Lung (tissue), 11 donors: ENCODE measurements at regions not wholly inside any gene's neighbourhood (a gene's known extent, or its start where the extent isn't known, plus 50 kb on each side); places are given as distances from the start of the nearest gene placed in this dataset.

Source experiments
- ATAC-seq: fragments of 200-7000 bp; cut with Tn5 transposase; one replicate; pipeline ENCODE4 v1.9.1; 2020; ENCODE audit warnings: moderate number of reproducible peaks; ENCODE audit not compliant: insufficient read depth, low FRiP score
- DNase-seq, 3 donors: peaks; one replicate each; pipeline ENCODE4 v3.0.0-alpha.2; 2013 to 2017
- H3K27ac ChIP-seq, 2 donors: one replicate each; pipeline ENCODE4 v1.5.1; 2013; ENCODE audit warnings: mild to moderate bottlenecking in 2 of 2, moderate library complexity in 2 of 2, control low read depth in 1 of 2, inconsistent platforms in 1 of 2, low read depth in 1 of 2, low read length in 1 of 2
- H3K27me3 ChIP-seq, 3 donors: one replicate each; pipeline ENCODE4 v1.5.1; 2013; ENCODE audit warnings: low read length in 2 of 3; ENCODE audit not compliant: control insufficient read depth in 3 of 3, insufficient read depth in 3 of 3
- H3K36me3 ChIP-seq, 4 donors: one replicate each; pipeline ENCODE4 v1.5.1; 2013; ENCODE audit warnings: low read length in 4 of 4, mild to moderate bottlenecking in 1 of 4, moderate library complexity in 1 of 4; ENCODE audit not compliant: control insufficient read depth in 4 of 4, insufficient read depth in 4 of 4
- H3K4me1 ChIP-seq, 5 donors: one replicate each; pipeline ENCODE4 v1.5.1; 2013; ENCODE audit warnings: low read length in 5 of 5, mild to moderate bottlenecking in 2 of 5, moderate library complexity in 1 of 5; ENCODE audit not compliant: control insufficient read depth in 5 of 5, insufficient read depth in 5 of 5
- H3K4me3 ChIP-seq: one replicate; pipeline ENCODE4 v1.5.1; 2013; ENCODE audit warnings: mild to moderate bottlenecking, control low read depth, moderate library complexity
- H3K9ac ChIP-seq, 2 donors: one replicate each; pipeline ENCODE4 v1.5.1; 2013; ENCODE audit warnings: low read length in 2 of 2, control low read depth in 1 of 2; ENCODE audit not compliant: insufficient read depth in 1 of 2
- H3K9me3 ChIP-seq, 4 donors: one replicate each; pipeline ENCODE4 v1.5.1; 2013; ENCODE audit warnings: low read length in 3 of 4, mild to moderate bottlenecking in 1 of 4, moderate library complexity in 1 of 4; ENCODE audit not compliant: control insufficient read depth in 4 of 4, insufficient read depth in 3 of 4
- WGBS, 2 donors: extraction: QIAGEN DNeasy Blood & Tissue Kit; methylation state at CpG; one replicate each; pipeline ENCODE4 v1.1.7; 2013; 5-methylcytosine and 5-hydroxymethylcytosine counted together
- TF ChIP-seq, protein P1 (sequence below): IDR thresholded peaks from 2 replicates; pipeline ENCODE4 v1.5.1; 2012; ENCODE audit warnings: mild to moderate bottlenecking; ENCODE audit errors: control extremely low read depth, extremely low read depth
- donor health status: control.
- donor health status: control.
- donor health status: Bipolar disorder and iron deficiency.
- donor health status: healthy.
- donor health status: DM: yes; HTN: yes; CAD: no.

DNA sequence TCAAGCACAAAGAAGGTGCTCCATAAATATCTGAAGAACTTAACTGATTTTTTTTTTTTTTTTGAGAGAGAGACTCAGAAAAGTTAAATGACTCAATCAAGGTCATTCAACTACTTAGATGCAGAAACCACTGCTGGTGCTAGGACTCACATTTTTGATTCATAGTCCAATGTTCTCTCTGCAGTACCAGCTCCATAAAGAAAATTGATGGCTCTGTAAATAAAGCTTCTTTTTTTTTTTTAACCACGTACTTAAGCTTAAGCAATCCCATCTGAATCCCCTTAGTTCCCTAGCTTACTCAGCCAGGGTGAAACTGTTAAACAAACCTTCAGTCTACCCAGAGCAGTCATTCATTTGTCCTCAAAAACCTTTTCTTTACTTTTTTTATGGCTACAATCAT, 657.0 kb upstream of the WWC1 start:
- Histone ChIP-seq H3K27ac (no peak overlapping the region), H3K36me3 (no peaks in the 10 kb centered on the region), H3K27me3 (no peaks in the 10 kb centered on the region), H3K4me3 (no peak overlapping the region), H3K4me1 (peaks cover 0 to 28% (median 0%) of the 10 kb centered on the region in 5 donors), H3K9ac (no peak overlapping the region), H3K9me3 (no peaks in the 10 kb centered on the region)
- ATAC-seq (peak; percentile 17), DNase-seq (no peak)
- TF ChIP-seq, protein P1, sequence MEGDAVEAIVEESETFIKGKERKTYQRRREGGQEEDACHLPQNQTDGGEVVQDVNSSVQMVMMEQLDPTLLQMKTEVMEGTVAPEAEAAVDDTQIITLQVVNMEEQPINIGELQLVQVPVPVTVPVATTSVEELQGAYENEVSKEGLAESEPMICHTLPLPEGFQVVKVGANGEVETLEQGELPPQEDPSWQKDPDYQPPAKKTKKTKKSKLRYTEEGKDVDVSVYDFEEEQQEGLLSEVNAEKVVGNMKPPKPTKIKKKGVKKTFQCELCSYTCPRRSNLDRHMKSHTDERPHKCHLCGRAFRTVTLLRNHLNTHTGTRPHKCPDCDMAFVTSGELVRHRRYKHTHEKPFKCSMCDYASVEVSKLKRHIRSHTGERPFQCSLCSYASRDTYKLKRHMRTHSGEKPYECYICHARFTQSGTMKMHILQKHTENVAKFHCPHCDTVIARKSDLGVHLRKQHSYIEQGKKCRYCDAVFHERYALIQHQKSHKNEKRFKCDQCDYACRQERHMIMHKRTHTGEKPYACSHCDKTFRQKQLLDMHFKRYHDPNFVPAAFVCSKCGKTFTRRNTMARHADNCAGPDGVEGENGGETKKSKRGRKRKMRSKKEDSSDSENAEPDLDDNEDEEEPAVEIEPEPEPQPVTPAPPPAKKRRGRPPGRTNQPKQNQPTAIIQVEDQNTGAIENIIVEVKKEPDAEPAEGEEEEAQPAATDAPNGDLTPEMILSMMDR: no peak
- 16 to 17% methylated on average over 1 of the region's 1 CpG for WGBS, 2 donors

DNA sequence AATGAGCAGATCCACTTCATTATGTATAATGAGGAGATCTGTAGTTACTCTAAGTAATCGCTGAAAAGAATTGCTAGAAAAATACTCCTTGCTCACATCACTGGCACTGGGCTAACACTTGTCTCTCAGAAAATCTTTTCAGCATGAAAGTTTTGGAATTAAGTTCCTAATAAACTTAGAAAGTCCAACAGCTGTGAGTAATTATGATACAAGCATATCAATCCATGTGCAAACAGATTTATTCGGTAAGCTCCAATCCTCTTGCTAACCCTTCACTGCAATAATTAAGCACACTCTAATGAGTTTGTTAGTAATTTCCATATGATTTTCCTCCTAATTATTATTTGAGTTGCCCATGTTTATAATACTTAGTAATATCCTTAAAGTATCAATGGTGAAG, 652.6 kb upstream of the WWC1 start:
- Histone ChIP-seq H3K9ac (no peak overlapping the region), H3K4me3 (no peak overlapping the region), H3K36me3 (no peaks in the 10 kb centered on the region), H3K4me1 (peaks cover 0 to 38% (median 0%) of the 10 kb centered on the region in 5 donors), H3K27ac (no peak overlapping the region), H3K27me3 (no peaks in the 10 kb centered on the region), H3K9me3 (no peaks in the 10 kb centered on the region)
- ATAC-seq (no peak), DNase-seq (no peak)
- WGBS, 2 donors: 72 to 84% methylated on average over 2 of the region's 2 CpGs
- TF ChIP-seq, protein P1: no peak

DNA sequence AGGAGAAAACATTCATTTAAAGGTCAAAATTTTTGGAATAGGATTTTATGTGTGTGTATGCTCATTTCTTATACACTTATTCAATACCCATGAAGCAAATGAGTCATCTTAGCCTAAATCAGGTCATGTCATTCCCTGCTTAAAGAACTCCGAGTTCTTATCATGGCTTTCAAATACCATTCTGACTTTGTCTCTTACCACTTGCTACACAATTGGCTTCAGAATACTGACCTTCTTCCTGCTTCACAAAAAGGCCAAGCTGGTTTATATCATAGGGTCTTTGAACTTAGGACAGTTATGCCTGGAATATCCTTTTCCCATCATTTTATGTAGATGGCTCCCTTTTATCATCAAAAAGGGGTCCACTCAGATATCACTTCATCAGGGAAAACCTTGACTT, 652.2 kb upstream of the WWC1 start:
- H3K27ac ChIP-seq: peak overlapping the region in 1 of 2 donors; percentile 53
- no peak overlapping the region for H3K4me3 ChIP-seq
- DNase-seq: peak in 2 of 3 donors; percentile 96 to 97
- WGBS, 2 donors: 28 to 36% methylated on average over 1 of the region's 1 CpG
- H3K9ac ChIP-seq: no peak overlapping the region
- no peaks in the 10 kb centered on the region for H3K9me3 ChIP-seq
- peaks cover 0 to 34% (median 0%) of the 10 kb centered on the region in 5 donors for H3K4me1 ChIP-seq
- H3K27me3 ChIP-seq: no peaks in the 10 kb centered on the region
- no peaks in the 10 kb centered on the region for H3K36me3 ChIP-seq
- no peak for ATAC-seq
- TF ChIP-seq, protein P1: no peak

DNA sequence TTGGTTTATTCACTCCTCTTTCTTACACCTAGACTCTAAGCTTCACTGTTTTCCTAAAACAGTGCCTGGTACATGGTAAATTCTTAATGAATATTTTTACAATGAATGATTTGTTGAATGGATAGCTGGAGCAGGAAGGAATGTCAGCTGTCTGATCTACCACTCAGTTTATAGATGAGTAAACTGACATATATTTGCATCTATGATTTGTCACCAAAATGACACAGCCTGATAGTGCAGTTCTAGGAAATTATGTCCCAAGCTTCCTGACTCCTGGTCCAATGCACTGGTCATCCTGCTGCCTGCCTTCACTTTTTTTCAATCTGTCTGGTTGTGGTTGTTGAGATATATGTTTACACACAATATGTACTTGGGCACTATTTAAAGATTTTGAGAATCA, 651.7 kb upstream of the WWC1 start:
- no peak overlapping the region for H3K9ac ChIP-seq
- no peaks in the 10 kb centered on the region for H3K9me3 ChIP-seq
- DNase-seq (peak; percentile 41 to 82 (median 76)), ATAC-seq (no peak)
- peak overlapping the region in 1 of 2 donors; percentile 53 for H3K27ac ChIP-seq
- peaks cover 0 to 30% (median 0%) of the 10 kb centered on the region in 5 donors for H3K4me1 ChIP-seq
- no peaks in the 10 kb centered on the region for H3K36me3 ChIP-seq
- TF ChIP-seq, protein P1: no peak
- no peak overlapping the region for H3K4me3 ChIP-seq
- H3K27me3 ChIP-seq: no peaks in the 10 kb centered on the region
